Astrocyte of the cerebellum (primary cell): ENCODE measurements at regions not wholly inside any gene's neighbourhood (a gene's known extent, or its start where the extent isn't known, plus 50 kb on each side); places are given as distances from the start of the nearest gene placed in this dataset.

Experiments used
- DNase-seq: peaks from one replicate; pipeline ENCODE4 v3.0.0-alpha.2; 2011; ENCODE audit warnings: low read depth
- H3K4me3 ChIP-seq: 2 replicates; pipeline ENCODE4 v1.5.1; 2011; ENCODE audit warnings: mild to moderate bottlenecking, low read depth, low read length, moderate library complexity
- in situ Hi-C: cut with HindIII; loops from 2 replicates; pipeline ENCODE4 v1.10.0; 2017; ENCODE audit warnings: low sequenced_read_pairs
- TF ChIP-seq, protein P1 (sequence below): IDR thresholded peaks from 2 replicates; pipeline ENCODE4 v1.5.1; 2012; ENCODE audit warnings: low read length, low read depth, moderate library complexity, mild to moderate bottlenecking; ENCODE audit errors: missing control alignments

DNA sequence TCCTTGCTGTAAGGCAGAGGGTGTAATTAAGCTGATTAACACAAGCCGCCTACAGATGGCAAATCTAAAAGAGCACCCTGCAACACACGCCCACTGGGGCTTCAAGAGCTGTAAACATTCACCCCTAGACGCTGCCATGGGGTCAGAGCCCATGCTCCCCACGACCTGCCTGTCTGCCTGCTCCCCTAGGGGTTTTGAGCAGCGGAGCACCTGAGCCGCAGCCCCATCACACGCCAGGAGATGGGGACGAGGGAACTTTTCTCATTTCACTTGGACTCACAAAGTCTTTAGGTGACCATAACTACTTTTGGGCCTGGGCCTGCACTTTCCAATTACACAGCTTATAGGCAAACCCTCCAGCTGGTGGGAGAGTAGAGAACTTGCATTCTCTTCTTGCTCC, 99.0 kb upstream of the SOX4 start:
- in situ Hi-C loops = no loop called here
- H3K4me3 ChIP-seq = no peak overlapping the region
- no peak for DNase-seq
- TF ChIP-seq, protein P1, sequence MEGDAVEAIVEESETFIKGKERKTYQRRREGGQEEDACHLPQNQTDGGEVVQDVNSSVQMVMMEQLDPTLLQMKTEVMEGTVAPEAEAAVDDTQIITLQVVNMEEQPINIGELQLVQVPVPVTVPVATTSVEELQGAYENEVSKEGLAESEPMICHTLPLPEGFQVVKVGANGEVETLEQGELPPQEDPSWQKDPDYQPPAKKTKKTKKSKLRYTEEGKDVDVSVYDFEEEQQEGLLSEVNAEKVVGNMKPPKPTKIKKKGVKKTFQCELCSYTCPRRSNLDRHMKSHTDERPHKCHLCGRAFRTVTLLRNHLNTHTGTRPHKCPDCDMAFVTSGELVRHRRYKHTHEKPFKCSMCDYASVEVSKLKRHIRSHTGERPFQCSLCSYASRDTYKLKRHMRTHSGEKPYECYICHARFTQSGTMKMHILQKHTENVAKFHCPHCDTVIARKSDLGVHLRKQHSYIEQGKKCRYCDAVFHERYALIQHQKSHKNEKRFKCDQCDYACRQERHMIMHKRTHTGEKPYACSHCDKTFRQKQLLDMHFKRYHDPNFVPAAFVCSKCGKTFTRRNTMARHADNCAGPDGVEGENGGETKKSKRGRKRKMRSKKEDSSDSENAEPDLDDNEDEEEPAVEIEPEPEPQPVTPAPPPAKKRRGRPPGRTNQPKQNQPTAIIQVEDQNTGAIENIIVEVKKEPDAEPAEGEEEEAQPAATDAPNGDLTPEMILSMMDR = no peak

DNA sequence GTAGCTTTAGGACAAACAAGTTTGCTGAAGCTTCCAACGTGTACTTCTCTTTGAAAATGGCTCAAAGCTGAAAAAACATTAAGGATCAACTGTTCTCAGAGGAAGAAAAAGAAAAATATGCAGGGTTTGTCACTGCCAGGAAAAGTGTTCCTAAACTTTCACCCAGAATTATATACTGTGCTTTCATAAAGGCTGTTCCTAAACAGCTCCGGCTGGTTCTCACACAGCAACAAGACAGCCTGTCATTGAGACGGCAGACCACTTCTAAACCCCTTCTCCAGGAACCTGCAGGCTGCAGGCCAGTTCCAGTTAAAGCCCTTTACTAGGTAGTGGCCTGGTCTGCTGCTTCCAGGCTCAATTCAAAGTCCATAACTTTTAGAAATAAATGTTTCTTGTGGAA, 97.4 kb upstream of the SOX4 start:
- H3K4me3 ChIP-seq = no peak overlapping the region
- DNase-seq = no peak
- in situ Hi-C loops = no loop called here
- TF ChIP-seq, protein P1 = no peak

DNA sequence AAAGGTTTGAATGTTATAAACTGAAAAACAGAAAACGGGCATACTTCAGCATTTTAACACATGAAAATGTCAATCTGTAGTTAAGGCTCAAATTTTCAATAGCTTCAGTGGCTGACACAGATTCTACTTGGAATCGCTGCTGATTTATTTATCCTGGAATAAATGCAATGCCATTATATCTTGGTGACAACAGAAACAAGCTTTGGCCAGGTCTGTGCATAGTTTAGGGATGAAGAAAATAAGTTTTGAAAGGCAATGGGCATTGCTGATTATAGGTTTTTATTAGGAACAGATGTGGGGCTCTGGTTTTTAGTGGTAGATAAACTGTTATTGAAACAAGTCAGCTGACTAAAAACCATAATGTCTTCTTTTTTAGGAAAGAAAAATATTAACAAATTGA, 96.8 kb upstream of the SOX4 start:
- TF ChIP-seq, protein P1 = no peak
- H3K4me3 ChIP-seq = no peak overlapping the region
- in situ Hi-C loops = no loop called here
- no peak for DNase-seq

DNA sequence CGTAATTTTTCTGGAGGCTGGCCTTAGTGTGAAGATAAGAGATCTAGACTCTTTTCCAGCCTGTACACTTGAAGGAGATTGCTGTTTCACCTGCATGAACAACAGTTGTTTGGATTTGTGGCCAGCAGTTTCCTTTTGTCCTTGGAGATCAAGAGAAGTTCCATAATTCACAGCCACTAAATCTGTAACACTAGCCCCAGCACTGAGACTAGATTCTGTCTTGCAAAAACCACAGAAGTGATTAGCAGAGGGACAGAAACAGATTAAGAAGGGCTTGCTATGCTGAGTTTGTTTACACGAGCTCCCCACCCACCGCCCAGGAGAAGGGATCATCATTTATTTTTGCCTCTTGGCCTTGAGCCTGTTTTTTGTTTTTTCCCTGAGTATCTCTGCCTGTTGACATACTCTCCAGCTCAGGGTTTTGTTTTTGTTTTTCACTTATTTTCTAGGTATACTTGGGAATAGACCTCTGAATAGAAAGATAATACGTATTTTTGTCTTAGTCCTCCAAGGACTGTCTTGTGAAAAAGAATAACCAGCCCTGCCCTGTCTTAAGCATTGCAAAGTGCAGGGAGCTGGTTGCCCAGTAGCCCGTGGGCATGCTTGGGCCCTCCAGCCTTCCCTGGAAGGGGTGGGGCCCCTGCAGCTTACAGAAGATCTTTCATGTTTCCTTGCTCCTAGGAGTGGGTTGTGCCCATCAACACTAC, 93.1 kb upstream of the SOX4 start:
- TF ChIP-seq, protein P1 = no peak
- no peak overlapping the region for H3K4me3 ChIP-seq
- DNase-seq = no peak
- in situ Hi-C loops = no loop called here

DNA sequence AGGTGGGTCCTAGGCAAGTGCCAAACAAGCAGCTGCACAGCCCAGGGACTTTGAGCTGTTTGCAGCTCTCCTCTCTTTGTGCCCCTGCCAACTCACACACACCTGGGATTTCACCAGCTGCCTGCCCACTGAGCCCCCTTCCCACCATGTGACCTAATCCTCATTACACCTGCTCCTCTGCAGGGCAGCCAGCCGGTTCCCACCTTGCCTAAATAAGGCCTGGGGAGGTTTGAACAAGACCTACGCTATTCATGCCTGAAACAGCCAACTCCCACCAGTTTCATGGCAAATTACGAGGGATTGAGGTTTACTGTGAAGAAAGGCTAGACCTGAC, 92.6 kb upstream of the SOX4 start:
- TF ChIP-seq, protein P1 = no peak
- DNase-seq = no peak
- no peak overlapping the region for H3K4me3 ChIP-seq
- in situ Hi-C loops = no loop called here

DNA sequence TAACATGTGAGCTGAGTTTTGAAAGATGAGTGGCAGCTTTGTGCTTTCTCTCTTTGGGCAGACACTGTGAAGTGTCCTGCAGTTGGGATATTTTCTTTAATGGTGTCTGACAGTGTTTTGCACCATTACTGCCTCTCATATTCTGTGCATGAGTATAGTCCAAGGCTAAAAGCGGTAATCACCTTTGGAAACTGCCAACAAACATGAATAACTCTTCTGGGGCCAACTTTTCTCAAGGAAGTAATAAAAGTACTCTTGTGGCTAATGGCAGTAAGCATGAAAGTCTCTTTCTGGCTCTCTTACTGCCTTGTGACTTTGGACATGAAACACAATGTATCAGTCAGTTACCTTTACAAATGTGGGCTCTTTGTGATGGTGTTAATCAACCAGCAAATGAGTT, 91.7 kb upstream of the SOX4 start:
- H3K4me3 ChIP-seq = no peak overlapping the region
- TF ChIP-seq, protein P1 = no peak
- no peak for DNase-seq
- in situ Hi-C loops = no loop called here
